ENCODE measurements at regions not wholly inside any gene's neighbourhood (a gene's known extent, or its start where the extent isn't known, plus 50 kb on each side); places are given as distances from the start of the nearest gene placed in this dataset.

DNA sequence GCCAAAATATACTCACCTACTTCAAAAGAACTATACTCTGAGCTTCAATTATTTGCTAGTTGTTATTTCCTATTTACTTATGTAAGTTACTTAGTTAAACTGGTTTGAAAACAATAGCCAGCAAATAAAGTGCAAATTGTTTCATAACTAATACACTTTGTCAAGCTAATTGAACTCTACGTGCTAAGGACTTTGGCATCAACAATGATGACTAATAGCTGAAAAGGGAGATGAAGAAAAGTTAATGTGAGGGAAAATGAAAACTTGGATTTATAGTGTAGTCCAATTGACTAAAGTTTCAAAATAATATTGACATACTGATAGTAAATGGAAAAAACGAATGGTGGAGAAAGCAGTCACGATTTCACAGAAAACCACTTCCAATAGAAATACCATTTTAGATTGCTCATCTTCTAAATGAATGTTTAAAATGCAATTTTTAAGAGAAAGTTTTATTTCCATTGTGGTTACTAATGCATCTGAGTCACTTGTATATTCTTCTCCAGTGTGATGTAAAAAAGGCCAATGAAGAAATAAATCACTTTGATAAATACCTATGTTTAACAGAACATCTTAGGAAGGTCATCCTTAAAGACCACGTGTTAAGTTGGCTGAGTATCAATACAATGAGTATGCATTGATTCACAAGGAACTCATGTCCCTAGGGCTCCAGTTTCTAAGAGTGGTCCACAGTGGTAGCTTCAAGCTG, 455.2 kb downstream of the LTN1 start:
- Histone ChIP-seq H3K27ac (ENCODE audit: insufficient read depth, low read length, poor library complexity, severe bottlenecking) (no peak overlapping the region), H3K4me1 (ENCODE audit: control insufficient read depth, insufficient read depth, low read length, poor library complexity, severe bottlenecking) (no peaks in the 10 kb centered on the region)
- no peak for DNase-seq

DNA sequence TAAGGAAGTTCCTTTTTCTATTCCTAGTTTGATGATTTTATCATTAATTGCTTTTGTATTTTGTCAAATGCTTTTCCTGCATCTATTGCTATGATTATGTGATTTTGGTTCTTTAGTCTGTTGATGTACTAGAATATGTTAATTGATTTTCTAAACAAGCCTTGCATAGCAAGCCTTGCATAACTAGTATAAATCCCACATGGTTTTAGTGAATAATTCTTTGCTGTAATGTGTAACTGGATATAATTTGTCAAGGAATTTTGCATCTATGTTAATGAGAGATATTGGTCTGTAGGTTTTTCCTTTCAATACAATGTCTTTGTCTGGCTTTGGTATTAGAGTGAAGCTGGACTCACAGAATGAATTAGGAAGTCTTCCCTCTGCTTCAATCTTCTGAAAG, 460.2 kb downstream of the LTN1 start:
- Histone ChIP-seq H3K27ac (ENCODE audit: insufficient read depth, low read length, poor library complexity, severe bottlenecking) (no peak overlapping the region), H3K27me3 (replicated peaks; ENCODE audit: control insufficient read depth, insufficient read depth, low read length, poor library complexity, severe bottlenecking) (no peaks in the 10 kb centered on the region), H3K36me3 (ENCODE audit: control insufficient read depth, insufficient read depth, low read length) (no peaks in the 10 kb centered on the region), H3K9me3 (ENCODE audit: control insufficient read depth, low read length) (no peaks in the 10 kb centered on the region), H3K4me1 (ENCODE audit: control insufficient read depth, insufficient read depth, low read length, poor library complexity, severe bottlenecking) (no peaks in the 10 kb centered on the region), H3K4me3 (ENCODE audit: insufficient read depth, low read depth, low read length, poor library complexity, severe bottlenecking) (no peak overlapping the region)
- DNase-seq = no peak

More for the DNA sequence above, 455.2 kb downstream of the LTN1 start:
- Histone ChIP-seq H3K27me3 (replicated peaks; ENCODE audit: control insufficient read depth, insufficient read depth, low read length, poor library complexity, severe bottlenecking) (no peaks in the 10 kb centered on the region), H3K36me3 (ENCODE audit: control insufficient read depth, insufficient read depth, low read length) (no peaks in the 10 kb centered on the region), H3K4me3 (ENCODE audit: insufficient read depth, low read depth, low read length, poor library complexity, severe bottlenecking) (no peak overlapping the region), H3K9me3 (ENCODE audit: control insufficient read depth, low read length) (no peaks in the 10 kb centered on the region)

DNA sequence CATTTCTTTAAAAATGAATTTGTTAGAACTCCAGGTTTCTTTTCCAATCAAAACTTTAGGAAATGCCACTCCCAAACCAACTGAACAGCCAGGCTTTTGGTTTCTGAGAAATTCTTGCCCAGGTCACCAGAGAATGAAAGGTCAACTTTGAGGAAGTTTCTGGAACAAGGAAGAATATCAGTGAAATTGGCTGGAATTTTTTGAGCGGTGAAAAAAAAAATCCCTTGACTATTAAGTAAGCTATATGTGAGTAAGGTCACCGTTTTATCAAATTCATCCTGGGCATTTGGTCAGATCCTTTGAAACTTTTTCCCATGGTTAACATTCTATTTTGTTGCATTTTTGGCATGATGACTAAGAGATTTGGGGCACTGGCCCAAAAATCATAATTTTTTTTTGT, 469.3 kb downstream of the LTN1 start:
- Histone ChIP-seq H3K4me3 (ENCODE audit: insufficient read depth, low read depth, low read length, poor library complexity, severe bottlenecking) (no peak overlapping the region), H3K4me1 (ENCODE audit: control insufficient read depth, insufficient read depth, low read length, poor library complexity, severe bottlenecking) (no peaks in the 10 kb centered on the region)

DNA sequence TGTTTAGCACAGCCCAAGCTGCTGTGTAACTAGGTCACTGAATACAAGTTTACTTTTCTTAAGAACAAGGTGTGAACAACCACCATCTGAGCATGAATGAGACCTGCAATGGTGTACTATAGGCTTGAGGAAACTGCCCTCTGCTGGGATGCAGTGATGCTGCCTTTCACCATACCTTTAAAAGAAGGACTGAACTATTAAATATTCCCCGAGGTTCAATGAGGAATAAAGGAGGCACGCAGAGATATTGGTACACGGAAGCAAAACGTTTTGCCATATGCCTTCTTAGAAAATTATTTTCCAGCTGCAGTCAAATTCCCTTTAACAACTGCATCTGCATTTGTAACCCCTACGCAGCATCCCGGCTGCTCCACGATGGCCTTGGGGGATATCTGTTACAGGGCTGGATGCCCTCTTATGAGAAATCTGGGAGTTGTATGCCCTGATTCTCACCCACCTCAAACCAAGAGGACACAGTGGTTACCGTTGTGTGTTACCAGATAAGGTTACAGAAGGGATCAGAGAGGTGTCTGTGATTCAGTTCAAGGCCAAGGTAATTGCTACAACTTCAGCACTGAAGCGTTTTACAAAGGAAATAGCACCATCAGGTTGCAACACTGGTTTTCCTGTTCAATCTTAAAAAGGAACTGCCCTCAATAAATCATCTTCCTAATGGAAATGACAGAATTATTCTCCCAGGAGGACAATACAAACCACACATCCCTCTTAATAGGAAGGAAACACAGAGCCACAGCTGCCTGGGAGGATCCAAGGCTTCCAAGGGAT, 470.5 kb downstream of the LTN1 start:
- Histone ChIP-seq H3K4me1 (ENCODE audit: control insufficient read depth, insufficient read depth, low read length, poor library complexity, severe bottlenecking) (no peaks in the 10 kb centered on the region), H3K36me3 (ENCODE audit: control insufficient read depth, insufficient read depth, low read length) (no peaks in the 10 kb centered on the region), H3K27ac (ENCODE audit: insufficient read depth, low read length, poor library complexity, severe bottlenecking) (no peak overlapping the region), H3K9me3 (ENCODE audit: control insufficient read depth, low read length) (no peaks in the 10 kb centered on the region), H3K27me3 (replicated peaks; ENCODE audit: control insufficient read depth, insufficient read depth, low read length, poor library complexity, severe bottlenecking) (no peaks in the 10 kb centered on the region), H3K4me3 (ENCODE audit: insufficient read depth, low read depth, low read length, poor library complexity, severe bottlenecking) (no peak overlapping the region)
- DNase-seq = no peak

More for the DNA sequence above, 469.3 kb downstream of the LTN1 start:
- Histone ChIP-seq H3K36me3 (ENCODE audit: control insufficient read depth, insufficient read depth, low read length) (no peaks in the 10 kb centered on the region), H3K27me3 (replicated peaks; ENCODE audit: control insufficient read depth, insufficient read depth, low read length, poor library complexity, severe bottlenecking) (no peaks in the 10 kb centered on the region), H3K9me3 (ENCODE audit: control insufficient read depth, low read length) (no peaks in the 10 kb centered on the region), H3K27ac (ENCODE audit: insufficient read depth, low read length, poor library complexity, severe bottlenecking) (no peak overlapping the region)
- no peak for DNase-seq

DNA sequence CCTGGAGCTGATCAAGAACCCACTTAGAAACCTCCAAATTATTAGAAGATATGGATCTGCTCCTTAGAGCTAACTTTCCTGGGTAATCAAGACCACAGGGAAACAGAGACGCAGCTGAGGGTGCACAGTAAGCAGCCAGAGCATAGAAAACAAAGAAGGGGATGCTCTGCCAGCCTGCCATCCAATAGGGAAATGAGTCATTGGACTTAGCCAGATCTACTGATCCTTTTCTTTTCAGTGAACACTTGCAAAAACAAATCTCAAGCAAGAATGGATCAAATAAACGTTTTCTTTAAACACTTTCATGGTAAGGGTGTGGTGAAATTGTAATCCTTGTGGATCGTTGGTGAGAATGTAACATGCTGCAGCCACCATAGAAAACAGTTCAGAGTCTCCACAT, 474.0 kb downstream of the LTN1 start:
- H3K27me3 ChIP-seq (replicated peaks; ENCODE audit: control insufficient read depth, insufficient read depth, low read length, poor library complexity, severe bottlenecking) = no peaks in the 10 kb centered on the region
- no peak for DNase-seq
- H3K4me3 ChIP-seq (ENCODE audit: insufficient read depth, low read depth, low read length, poor library complexity, severe bottlenecking) = no peak overlapping the region
- no peaks in the 10 kb centered on the region for H3K36me3 ChIP-seq (ENCODE audit: control insufficient read depth, insufficient read depth, low read length)
- H3K9me3 ChIP-seq (ENCODE audit: control insufficient read depth, low read length) = no peaks in the 10 kb centered on the region
- no peak overlapping the region for H3K27ac ChIP-seq (ENCODE audit: insufficient read depth, low read length, poor library complexity, severe bottlenecking)
- no peaks in the 10 kb centered on the region for H3K4me1 ChIP-seq (ENCODE audit: control insufficient read depth, insufficient read depth, low read length, poor library complexity, severe bottlenecking)

DNA sequence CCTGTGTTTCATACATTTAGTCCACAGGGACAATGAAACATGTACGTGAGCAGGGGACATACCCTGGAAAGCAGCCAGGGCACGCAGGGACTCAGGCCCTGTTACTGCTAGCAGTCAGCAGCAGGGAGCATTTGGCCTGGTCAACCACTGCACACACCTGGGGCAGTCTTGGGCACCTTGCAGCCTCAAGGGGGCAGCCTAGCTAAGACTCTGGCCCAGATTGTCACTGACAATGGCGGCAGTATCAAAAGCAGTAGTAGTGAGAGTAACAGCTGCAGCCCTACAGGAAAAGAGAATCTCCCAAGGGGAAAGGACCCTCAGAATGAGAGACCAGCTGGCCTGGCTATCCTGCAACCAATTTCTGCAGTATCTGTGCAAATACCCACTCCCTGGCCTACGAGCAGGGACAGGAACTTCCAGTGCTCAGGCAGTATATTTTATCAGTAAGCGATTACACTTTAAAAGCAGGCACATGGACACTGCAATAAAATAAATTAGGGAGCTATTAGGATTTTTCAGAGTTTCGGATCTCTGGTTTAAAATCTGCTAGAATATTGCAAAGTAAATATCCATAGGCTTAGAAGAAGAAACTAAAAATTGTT, 475.6 kb downstream of the LTN1 start:
- no peaks in the 10 kb centered on the region for H3K36me3 ChIP-seq (ENCODE audit: control insufficient read depth, insufficient read depth, low read length)

DNA sequence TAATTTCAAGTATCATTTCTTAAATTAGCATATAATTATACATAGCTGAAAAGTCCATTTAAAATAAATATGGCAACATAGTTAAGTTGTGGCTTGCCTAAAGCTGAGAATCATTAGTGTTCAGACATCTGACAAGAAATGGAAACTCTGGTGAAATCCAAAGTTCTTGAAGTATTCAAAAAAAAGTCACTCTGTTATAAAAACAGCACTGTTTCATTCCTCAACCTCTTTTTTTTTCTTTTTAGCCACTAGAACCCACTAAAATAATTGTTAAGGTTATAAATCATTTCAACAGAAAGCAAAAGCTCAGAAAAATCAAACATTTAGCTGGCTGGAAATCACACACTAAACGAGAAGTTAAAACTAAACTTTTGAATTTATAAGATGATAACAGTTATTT, 476.7 kb downstream of the LTN1 start:
- Histone ChIP-seq H3K36me3 (ENCODE audit: control insufficient read depth, insufficient read depth, low read length) (no peaks in the 10 kb centered on the region), H3K4me1 (ENCODE audit: control insufficient read depth, insufficient read depth, low read length, poor library complexity, severe bottlenecking) (no peaks in the 10 kb centered on the region), H3K27ac (ENCODE audit: insufficient read depth, low read length, poor library complexity, severe bottlenecking) (no peak overlapping the region), H3K27me3 (replicated peaks; ENCODE audit: control insufficient read depth, insufficient read depth, low read length, poor library complexity, severe bottlenecking) (no peaks in the 10 kb centered on the region), H3K9me3 (ENCODE audit: control insufficient read depth, low read length) (no peaks in the 10 kb centered on the region), H3K4me3 (ENCODE audit: insufficient read depth, low read depth, low read length, poor library complexity, severe bottlenecking) (no peak overlapping the region)
- DNase-seq = no peak

More for the DNA sequence above, 475.6 kb downstream of the LTN1 start:
- Histone ChIP-seq H3K4me1 (ENCODE audit: control insufficient read depth, insufficient read depth, low read length, poor library complexity, severe bottlenecking) (no peaks in the 10 kb centered on the region), H3K27me3 (replicated peaks; ENCODE audit: control insufficient read depth, insufficient read depth, low read length, poor library complexity, severe bottlenecking) (no peaks in the 10 kb centered on the region), H3K4me3 (ENCODE audit: insufficient read depth, low read depth, low read length, poor library complexity, severe bottlenecking) (no peak overlapping the region), H3K27ac (ENCODE audit: insufficient read depth, low read length, poor library complexity, severe bottlenecking) (no peak overlapping the region), H3K9me3 (ENCODE audit: control insufficient read depth, low read length) (no peaks in the 10 kb centered on the region)
- DNase-seq = peak; percentile 11 to 33 (median 13)

DNA sequence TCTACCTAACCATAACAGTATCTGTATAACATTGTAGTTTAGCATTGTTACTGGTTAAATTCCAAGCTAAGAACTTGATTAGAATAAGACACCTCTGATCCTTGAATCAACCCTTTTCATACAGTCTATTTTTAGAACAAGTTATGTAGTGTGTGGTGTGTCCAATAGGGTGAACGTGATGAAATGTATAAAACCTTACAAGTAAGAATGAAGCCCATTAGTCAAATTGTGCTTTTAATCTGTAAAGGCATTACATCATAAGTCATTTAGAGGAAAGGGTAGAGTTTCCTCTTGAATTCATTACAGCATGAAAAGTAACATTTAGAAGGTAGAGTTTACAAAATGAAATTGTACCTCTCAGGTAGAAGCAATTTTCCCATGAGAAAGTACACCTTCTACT, 479.2 kb downstream of the LTN1 start:
- H3K4me1 ChIP-seq (ENCODE audit: control insufficient read depth, insufficient read depth, low read length, poor library complexity, severe bottlenecking) = no peaks in the 10 kb centered on the region
- H3K36me3 ChIP-seq (ENCODE audit: control insufficient read depth, insufficient read depth, low read length) = no peaks in the 10 kb centered on the region
- no peak overlapping the region for H3K4me3 ChIP-seq (ENCODE audit: insufficient read depth, low read depth, low read length, poor library complexity, severe bottlenecking)
- H3K27me3 ChIP-seq (replicated peaks; ENCODE audit: control insufficient read depth, insufficient read depth, low read length, poor library complexity, severe bottlenecking) = no peaks in the 10 kb centered on the region
- no peak overlapping the region for H3K27ac ChIP-seq (ENCODE audit: insufficient read depth, low read length, poor library complexity, severe bottlenecking)
- no peaks in the 10 kb centered on the region for H3K9me3 ChIP-seq (ENCODE audit: control insufficient read depth, low read length)
- DNase-seq = no peak

DNA sequence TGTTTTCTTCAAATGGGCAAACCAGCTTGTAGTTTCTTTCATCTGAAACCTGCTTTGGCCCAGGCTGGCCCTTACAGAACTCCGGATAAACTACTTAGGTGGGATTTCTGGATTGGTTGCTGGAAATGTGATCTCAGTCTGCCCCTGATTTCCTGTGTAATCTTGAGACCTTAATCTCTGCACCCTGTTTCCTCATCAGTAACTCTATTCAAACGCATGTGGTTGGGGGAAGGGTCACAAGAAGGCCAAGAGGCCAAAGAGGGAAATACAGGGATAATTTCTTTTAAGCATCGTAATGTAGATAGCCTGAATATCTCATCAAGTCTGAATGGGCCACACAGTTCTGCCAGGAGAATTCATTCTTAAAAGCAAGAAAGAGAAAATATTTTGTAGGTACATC, 483.6 kb downstream of the LTN1 start:
- Histone ChIP-seq H3K36me3 (ENCODE audit: control insufficient read depth, insufficient read depth, low read length) (no peaks in the 10 kb centered on the region), H3K27me3 (replicated peaks; ENCODE audit: control insufficient read depth, insufficient read depth, low read length, poor library complexity, severe bottlenecking) (no peaks in the 10 kb centered on the region), H3K27ac (ENCODE audit: insufficient read depth, low read length, poor library complexity, severe bottlenecking) (no peak overlapping the region), H3K4me3 (ENCODE audit: insufficient read depth, low read depth, low read length, poor library complexity, severe bottlenecking) (no peak overlapping the region), H3K4me1 (ENCODE audit: control insufficient read depth, insufficient read depth, low read length, poor library complexity, severe bottlenecking) (no peaks in the 10 kb centered on the region), H3K9me3 (ENCODE audit: control insufficient read depth, low read length) (peaks cover 8% of the 10 kb centered on the region)
- DNase-seq = no peak

DNA sequence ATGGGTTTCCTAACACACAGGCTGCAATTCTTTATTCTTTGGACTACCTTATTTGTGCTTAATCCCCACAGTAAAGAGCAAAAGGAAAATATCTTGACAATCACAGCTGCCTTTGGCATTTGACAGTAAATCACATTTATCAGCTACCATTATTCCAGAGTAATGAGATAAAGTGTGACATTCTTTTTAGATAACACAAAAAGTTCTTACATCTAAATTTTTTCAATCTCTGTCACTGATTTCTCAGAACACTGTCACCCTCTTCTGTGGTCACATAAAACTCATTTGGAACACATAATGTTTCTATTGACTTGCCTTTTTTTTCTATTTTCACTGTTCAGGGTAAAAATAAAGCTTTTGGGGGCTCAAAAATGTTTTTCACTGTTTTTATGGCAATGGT, 484.6 kb downstream of the LTN1 start:
- no peaks in the 10 kb centered on the region for H3K27me3 ChIP-seq (replicated peaks; ENCODE audit: control insufficient read depth, insufficient read depth, low read length, poor library complexity, severe bottlenecking)
- peaks cover 8% of the 10 kb centered on the region for H3K9me3 ChIP-seq (ENCODE audit: control insufficient read depth, low read length)
- no peaks in the 10 kb centered on the region for H3K4me1 ChIP-seq (ENCODE audit: control insufficient read depth, insufficient read depth, low read length, poor library complexity, severe bottlenecking)
- no peaks in the 10 kb centered on the region for H3K36me3 ChIP-seq (ENCODE audit: control insufficient read depth, insufficient read depth, low read length)
- no peak for DNase-seq
- H3K27ac ChIP-seq (ENCODE audit: insufficient read depth, low read length, poor library complexity, severe bottlenecking) = no peak overlapping the region
- H3K4me3 ChIP-seq (ENCODE audit: insufficient read depth, low read depth, low read length, poor library complexity, severe bottlenecking) = no peak overlapping the region

Data from effector memory CD4-positive, alpha-beta T cell (primary cell).